MM.1S (cell line): ENCODE measurements at regions not wholly inside any gene's neighbourhood (a gene's known extent, or its start where the extent isn't known, plus 50 kb on each side); places are given as distances from the start of the nearest gene placed in this dataset.

Source experiments
- DNase-seq: peaks from one replicate; pipeline ENCODE4 v3.0.0-alpha.2; 2015
- H2AFZ ChIP-seq: fragments of 300-600 bp; sonication (generic); 2 replicates; pipeline ENCODE4 v1.6.0; 2016; ENCODE audit warnings: antibody characterized with exemption, low read length
- H3F3A ChIP-seq: fragments of 300-600 bp; sonication (generic); 2 replicates; pipeline ENCODE4 v1.6.1; 2016; ENCODE audit warnings: mild to moderate bottlenecking, antibody characterized with exemption, low read length, moderate library complexity, mixed read lengths; ENCODE audit not compliant: insufficient read depth
- H3K27ac ChIP-seq: fragments of 300-600 bp; sonication (generic); 2 replicates; pipeline ENCODE4 v1.5.1; 2016; ENCODE audit warnings: mild to moderate bottlenecking, low read length
- H3K27me3 ChIP-seq: fragments of 300-600 bp; sonication (generic); replicated peaks from 2 replicates; pipeline ENCODE4 v1.6.0; 2016; ENCODE audit warnings: low read length; ENCODE audit not compliant: insufficient read depth
- H3K36me3 ChIP-seq: fragments of 300-600 bp; sonication (generic); replicated peaks from 2 replicates; pipeline ENCODE4 v1.6.1; 2016; ENCODE audit warnings: mild to moderate bottlenecking, low read length, mixed read lengths; ENCODE audit not compliant: insufficient read depth
- H3K4me1 ChIP-seq: fragments of 300-600 bp; sonication (generic); 2 replicates; pipeline ENCODE4 v1.6.1; 2016; ENCODE audit warnings: low read length, mixed read lengths
- H3K4me2 ChIP-seq: fragments of 300-600 bp; sonication (generic); 2 replicates; pipeline ENCODE4 v1.6.0; 2016; ENCODE audit warnings: low read depth, low read length
- H3K4me3 ChIP-seq: fragments of 300-600 bp; sonication (generic); 2 replicates; pipeline ENCODE4 v1.5.1; 2016; ENCODE audit warnings: low read length, mixed read lengths
- H3K79me2 ChIP-seq: fragments of 300-600 bp; sonication (generic); 2 replicates; pipeline ENCODE4 v1.6.1; 2016; ENCODE audit warnings: mixed run types, low read length, mixed read lengths
- H3K9ac ChIP-seq: fragments of 300-600 bp; sonication (generic); 2 replicates; pipeline ENCODE4 v1.6.1; 2016; ENCODE audit warnings: low read length, mixed read lengths
- H3K9me2 ChIP-seq: fragments of 300-600 bp; sonication (generic); replicated peaks from 2 replicates; pipeline ENCODE4 v1.6.1; 2016; ENCODE audit warnings: mild to moderate bottlenecking, low read length, mixed read lengths; ENCODE audit not compliant: insufficient read depth
- H3K9me3 ChIP-seq: fragments of 300-600 bp; sonication (generic); replicated peaks from 2 replicates; pipeline ENCODE4 v1.6.1; 2016; ENCODE audit warnings: mild to moderate bottlenecking, low read length, mixed read lengths; ENCODE audit not compliant: insufficient read depth
- H4K20me1 ChIP-seq: fragments of 300-600 bp; sonication (generic); 2 replicates; pipeline ENCODE4 v1.6.1; 2016; ENCODE audit warnings: mild to moderate bottlenecking, low read length, moderate library complexity, mixed read lengths; ENCODE audit not compliant: insufficient read depth
- EZH2 ChIP-seq: fragments of 300-600 bp; sonication (generic); optimal IDR thresholded peaks from 2 replicates; pipeline ENCODE3; 2017; ENCODE audit warnings: low read depth, mild to moderate bottlenecking, antibody characterized with exemption, low read length, mixed read lengths
- EZH2phosphoT487 ChIP-seq: fragments of 300-600 bp; sonication (generic); IDR thresholded peaks from 2 replicates; pipeline ENCODE4 v1.6.1; 2018; ENCODE audit warnings: antibody characterized with exemption, low read length
- TF ChIP-seq, protein P1 (sequence below): fragments of 300-600 bp; sonication (generic); IDR thresholded peaks from 2 replicates; pipeline ENCODE4 v1.5.1; 2016; ENCODE audit warnings: antibody characterized with exemption, low read length, mixed read lengths

DNA sequence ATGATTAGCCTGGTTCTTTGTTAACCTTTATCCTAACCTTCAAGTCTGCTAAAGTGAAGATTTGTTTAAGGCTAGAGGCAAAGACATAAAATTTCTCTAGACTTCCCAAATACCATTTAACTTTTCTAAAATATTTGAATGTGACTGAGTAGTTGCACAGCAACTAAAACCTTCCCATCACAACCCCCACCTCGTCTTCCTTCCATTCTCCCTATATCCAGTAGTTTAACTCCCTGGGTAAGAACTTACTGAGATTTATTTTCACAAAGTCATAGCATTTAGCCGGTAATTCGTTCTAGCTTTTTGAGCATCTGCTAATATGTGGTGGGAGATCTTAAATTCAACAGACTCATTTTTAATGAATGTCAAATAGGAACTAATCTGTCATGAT lies 87.9 kb upstream of the AKIRIN2 start:
- Histone ChIP-seq H3K9me3 (no peaks in the 10 kb centered on the region), H3K27ac (no peak overlapping the region), H3K4me2 (no peak overlapping the region), H3K36me3 (no peaks in the 10 kb centered on the region), H3K4me1 (no peaks in the 10 kb centered on the region), H3K4me3 (no peak overlapping the region), H4K20me1 (no peaks in the 10 kb centered on the region), H2AFZ (no peak overlapping the region), H3K9me2 (no peaks in the 10 kb centered on the region), H3K27me3 (no peaks in the 10 kb centered on the region), H3K79me2 (no peaks in the 10 kb centered on the region), H3K9ac (no peak overlapping the region), H3F3A (no peaks in the 10 kb centered on the region)
- DNase-seq: no peak
- no peak for TF ChIP-seq EZH2phosphoT487
- TF ChIP-seq, protein P1, sequence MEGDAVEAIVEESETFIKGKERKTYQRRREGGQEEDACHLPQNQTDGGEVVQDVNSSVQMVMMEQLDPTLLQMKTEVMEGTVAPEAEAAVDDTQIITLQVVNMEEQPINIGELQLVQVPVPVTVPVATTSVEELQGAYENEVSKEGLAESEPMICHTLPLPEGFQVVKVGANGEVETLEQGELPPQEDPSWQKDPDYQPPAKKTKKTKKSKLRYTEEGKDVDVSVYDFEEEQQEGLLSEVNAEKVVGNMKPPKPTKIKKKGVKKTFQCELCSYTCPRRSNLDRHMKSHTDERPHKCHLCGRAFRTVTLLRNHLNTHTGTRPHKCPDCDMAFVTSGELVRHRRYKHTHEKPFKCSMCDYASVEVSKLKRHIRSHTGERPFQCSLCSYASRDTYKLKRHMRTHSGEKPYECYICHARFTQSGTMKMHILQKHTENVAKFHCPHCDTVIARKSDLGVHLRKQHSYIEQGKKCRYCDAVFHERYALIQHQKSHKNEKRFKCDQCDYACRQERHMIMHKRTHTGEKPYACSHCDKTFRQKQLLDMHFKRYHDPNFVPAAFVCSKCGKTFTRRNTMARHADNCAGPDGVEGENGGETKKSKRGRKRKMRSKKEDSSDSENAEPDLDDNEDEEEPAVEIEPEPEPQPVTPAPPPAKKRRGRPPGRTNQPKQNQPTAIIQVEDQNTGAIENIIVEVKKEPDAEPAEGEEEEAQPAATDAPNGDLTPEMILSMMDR: no peak
- TF ChIP-seq EZH2: no peak

DNA sequence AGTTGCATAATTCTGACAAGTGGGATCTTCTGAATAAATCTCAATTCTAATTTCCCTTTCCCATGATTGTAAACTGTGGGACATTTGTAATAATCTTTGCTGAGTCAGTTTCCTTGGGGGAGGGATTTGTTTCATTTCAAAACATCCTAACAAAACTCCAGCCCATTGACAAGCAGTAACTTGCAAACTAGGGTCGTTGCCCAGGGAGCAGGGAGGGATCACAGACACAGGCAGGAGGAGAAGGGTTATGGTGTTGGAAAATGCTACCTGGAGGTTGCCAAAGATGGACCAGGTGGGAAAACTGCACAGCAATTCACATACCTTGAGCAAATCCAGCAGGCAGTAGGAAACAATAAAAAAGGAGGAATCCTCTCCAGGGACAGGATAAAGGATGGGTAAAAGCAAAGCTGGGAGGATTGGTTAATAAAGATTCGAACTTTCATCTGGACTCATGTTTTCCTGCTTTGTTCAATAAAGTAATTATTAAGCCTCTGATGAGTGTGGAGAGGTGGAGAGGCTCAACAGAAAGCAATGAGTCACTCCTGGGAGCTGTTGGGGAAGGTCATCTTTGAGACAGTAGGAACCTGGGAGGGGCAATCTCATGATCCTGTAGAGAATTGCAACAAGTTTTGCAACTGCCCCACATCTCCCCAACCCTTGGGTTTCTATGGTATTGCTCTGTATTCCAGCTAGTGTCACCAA lies 87.3 kb upstream of the AKIRIN2 start:
- H4K20me1 ChIP-seq: no peaks in the 10 kb centered on the region
- H3K9ac ChIP-seq: no peak overlapping the region
- no peaks in the 10 kb centered on the region for H3F3A ChIP-seq
- TF ChIP-seq, protein P1: no peak
- TF ChIP-seq EZH2phosphoT487 (no peak), EZH2 (no peak)
- no peaks in the 10 kb centered on the region for H3K9me2 ChIP-seq
- H3K36me3 ChIP-seq: no peaks in the 10 kb centered on the region
- H2AFZ ChIP-seq: no peak overlapping the region
- DNase-seq: no peak
- no peaks in the 10 kb centered on the region for H3K27me3 ChIP-seq
- no peaks in the 10 kb centered on the region for H3K79me2 ChIP-seq
- H3K4me2 ChIP-seq: no peak overlapping the region
- no peak overlapping the region for H3K4me3 ChIP-seq
- no peak overlapping the region for H3K27ac ChIP-seq
- H3K9me3 ChIP-seq: no peaks in the 10 kb centered on the region
- H3K4me1 ChIP-seq: no peaks in the 10 kb centered on the region

DNA sequence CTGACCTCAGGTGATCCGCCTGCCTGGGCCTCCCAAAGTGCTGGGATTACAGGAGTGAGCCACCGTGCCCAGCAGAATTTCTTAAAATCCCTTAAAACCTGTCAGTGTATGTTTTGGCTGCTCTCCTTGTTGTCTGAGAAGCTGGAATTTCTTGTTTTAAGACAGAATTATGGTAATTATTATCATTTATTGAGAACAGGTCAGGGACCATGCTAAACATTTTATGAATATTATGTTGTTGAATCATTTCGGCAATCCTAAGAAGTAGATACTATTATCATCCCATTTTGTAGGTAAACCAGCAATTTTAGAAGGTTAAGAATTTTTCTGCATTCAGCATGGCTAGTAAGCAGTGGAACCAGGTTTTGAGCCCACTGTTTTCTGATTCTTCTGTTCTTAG lies 86.1 kb upstream of the AKIRIN2 start:
- Histone ChIP-seq H3K4me3 (no peak overlapping the region), H3K4me2 (no peak overlapping the region), H3K36me3 (no peaks in the 10 kb centered on the region), H3K9me3 (no peaks in the 10 kb centered on the region), H3K9ac (no peak overlapping the region), H3K4me1 (no peaks in the 10 kb centered on the region), H3K79me2 (no peaks in the 10 kb centered on the region), H4K20me1 (no peaks in the 10 kb centered on the region), H3F3A (no peaks in the 10 kb centered on the region), H3K9me2 (no peaks in the 10 kb centered on the region), H3K27ac (no peak overlapping the region), H2AFZ (no peak overlapping the region), H3K27me3 (no peaks in the 10 kb centered on the region)
- DNase-seq: no peak
- TF ChIP-seq EZH2: no peak
- no peak for TF ChIP-seq EZH2phosphoT487

DNA sequence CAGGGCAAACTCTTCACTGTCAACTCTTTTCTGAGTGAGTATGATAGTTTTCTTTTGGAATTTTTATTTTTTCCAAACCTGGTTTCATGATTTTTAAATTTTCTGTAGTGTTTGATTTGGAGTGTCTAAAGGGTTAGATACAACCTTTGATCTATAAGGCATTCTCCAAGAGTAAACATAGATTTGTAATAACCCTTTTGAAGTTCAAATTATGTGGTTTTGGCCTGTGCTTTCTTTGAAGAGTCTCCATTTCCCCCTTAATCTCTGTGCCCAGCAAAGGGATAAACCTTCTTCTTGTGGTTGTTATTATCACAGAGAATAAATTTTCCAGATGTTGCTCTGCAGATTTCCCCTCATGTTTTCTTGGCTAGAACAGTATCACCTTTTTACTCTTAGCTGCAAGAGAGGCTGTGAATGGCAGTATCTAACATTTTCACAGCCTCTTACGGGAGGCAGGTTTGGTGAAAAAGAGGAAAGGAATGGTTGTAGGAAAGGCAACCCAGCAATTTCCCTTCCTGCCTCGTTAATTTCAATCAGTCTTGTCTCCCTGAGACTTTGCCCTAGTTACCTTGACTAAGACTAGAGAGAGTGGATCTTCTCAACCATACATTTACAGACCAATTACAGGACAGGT lies 83.3 kb upstream of the AKIRIN2 start:
- TF ChIP-seq EZH2 (no peak), EZH2phosphoT487 (no peak)
- TF ChIP-seq, protein P1: no peak
- Histone ChIP-seq H3F3A (no peaks in the 10 kb centered on the region), H3K79me2 (no peaks in the 10 kb centered on the region), H3K4me1 (peaks cover 11% of the 10 kb centered on the region), H4K20me1 (no peaks in the 10 kb centered on the region), H3K9ac (no peak overlapping the region), H3K27me3 (no peaks in the 10 kb centered on the region), H3K9me3 (no peaks in the 10 kb centered on the region), H3K9me2 (no peaks in the 10 kb centered on the region), H3K4me3 (no peak overlapping the region), H3K36me3 (no peaks in the 10 kb centered on the region), H2AFZ (no peak overlapping the region), H3K27ac (no peak overlapping the region), H3K4me2 (no peak overlapping the region)
- DNase-seq: no peak
